ENCODE measurements at regions not wholly inside any gene's neighbourhood (a gene's known extent, or its start where the extent isn't known, plus 50 kb on each side); places are given as distances from the start of the nearest gene placed in this dataset.

- no peak for DNase-seq (ENCODE audit: low spot score in 2 of 2)
- no peak for FAIRE-seq
These were observed 143.9 kb upstream of the ITGA6 start for GRCh38 chr2:172283476-172283875.

DNA sequence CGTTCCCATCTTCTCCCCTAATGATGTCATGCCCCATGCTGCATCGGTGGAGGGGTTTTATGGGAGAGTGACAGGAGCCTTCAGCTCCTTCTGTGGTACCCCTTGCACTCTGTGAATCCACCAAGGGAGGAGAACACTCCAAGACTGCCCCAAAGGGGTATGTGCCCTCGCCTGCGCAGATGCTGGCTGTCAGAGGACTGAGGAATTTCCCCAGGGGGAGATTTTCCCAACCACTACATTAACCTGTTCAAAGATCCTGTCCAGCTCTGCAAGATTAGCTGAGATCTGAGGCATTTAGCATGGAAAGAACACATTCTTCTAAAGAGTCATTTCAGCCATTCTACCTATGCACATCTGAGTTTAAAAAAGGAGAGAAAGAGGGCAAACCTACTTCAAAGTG is 143.2 kb upstream of the ITGA6 start:
- DNase-seq (ENCODE audit: low spot score in 2 of 2) (no peak), FAIRE-seq (no peak)

GRCh38 chr2:172285010-172285621 is 142.3 kb upstream of the ITGA6 start:
- FAIRE-seq: no peak

GRCh38 chr2:172285760-172286159 is 141.6 kb upstream of the ITGA6 start:
- FAIRE-seq (no peak), DNase-seq (ENCODE audit: low spot score in 2 of 2) (no peak)

More at GRCh38 chr2:172285010-172285621, 142.3 kb upstream of the ITGA6 start:
- DNase-seq (ENCODE audit: low spot score in 2 of 2): no peak

GRCh38 chr2:172287190-172287589 is 140.2 kb upstream of the ITGA6 start:
- DNase-seq (ENCODE audit: low spot score in 2 of 2): no peak
- FAIRE-seq: no peak

GRCh38 chr2:172287605-172288315 is 139.6 kb upstream of the ITGA6 start:
- FAIRE-seq (no peak), DNase-seq (ENCODE audit: low spot score in 2 of 2) (no peak)

GRCh38 chr2:172288603-172289002 is 138.8 kb upstream of the ITGA6 start:
- DNase-seq (ENCODE audit: low spot score in 2 of 2) (no peak), FAIRE-seq (no peak)

GRCh38 chr2:172293952-172294351 is 133.4 kb upstream of the ITGA6 start:
- DNase-seq (ENCODE audit: low spot score in 2 of 2): no peak
- FAIRE-seq: no peak

DNA sequence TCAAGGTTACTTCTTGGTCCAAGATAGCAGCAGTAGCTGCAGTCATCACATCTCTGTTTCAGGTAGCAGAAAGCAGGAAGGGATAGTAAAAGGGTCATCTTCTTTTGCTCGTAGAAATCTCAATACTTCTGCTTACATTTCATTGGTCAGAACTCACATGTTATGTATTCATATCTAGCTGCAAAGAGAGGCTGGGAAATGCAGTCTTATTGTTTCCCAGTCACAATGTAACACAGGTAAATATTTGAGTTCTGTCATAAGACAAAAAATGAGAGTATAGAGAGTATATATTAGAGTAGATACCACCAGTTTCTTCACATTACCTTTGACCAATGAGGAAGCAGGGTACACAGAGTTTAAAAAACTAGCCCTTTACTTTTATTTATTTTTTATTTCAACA is 132.4 kb upstream of the ITGA6 start:
- no peak for FAIRE-seq
- no peak for DNase-seq (ENCODE audit: low spot score in 2 of 2)

- FAIRE-seq (no peak), DNase-seq (ENCODE audit: low spot score in 2 of 2) (no peak)
These were observed 131.7 kb upstream of the ITGA6 start for GRCh38 chr2:172295677-172296076.

DNA sequence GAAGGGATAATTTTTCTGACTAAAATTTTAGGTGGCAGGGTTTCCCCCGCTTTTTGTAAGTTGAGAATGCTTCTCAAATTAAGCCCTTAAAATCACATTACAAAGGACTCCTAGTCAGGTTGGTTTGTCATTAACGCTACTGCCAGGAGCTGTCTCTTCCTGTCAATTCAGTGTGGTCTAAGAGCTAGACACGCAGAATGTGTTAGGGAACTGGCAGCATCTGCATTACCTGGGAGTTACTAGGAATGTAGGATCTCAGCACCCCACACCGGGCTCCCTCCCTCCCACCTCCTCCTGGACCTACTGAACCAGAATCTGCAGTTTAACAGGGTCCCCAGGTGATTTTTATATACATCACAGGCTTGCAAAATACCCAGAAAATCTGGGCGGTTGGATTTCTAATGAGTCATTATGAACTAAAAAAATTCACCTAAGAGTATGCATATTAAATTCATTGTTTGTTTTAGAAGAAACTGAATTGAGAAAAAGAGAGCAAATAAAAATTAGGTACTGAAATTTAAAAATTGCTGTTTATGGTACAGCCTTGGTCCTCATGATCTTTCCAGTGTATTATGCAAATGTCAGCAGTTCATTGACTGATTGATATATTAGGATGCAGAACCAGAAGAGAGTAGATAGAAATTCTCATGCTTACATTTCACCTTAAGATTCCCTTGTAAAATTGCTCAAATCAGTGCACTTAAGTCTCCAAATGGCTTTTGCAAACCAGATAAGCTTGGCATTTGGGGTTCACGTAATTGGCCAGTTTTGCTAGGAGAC is 130.9 kb upstream of the ITGA6 start:
- DNase-seq (ENCODE audit: low spot score in 2 of 2) (no peak), FAIRE-seq (no peak)

- DNase-seq (ENCODE audit: low spot score in 2 of 2): no peak
- no peak for FAIRE-seq
These were observed 129.9 kb upstream of the ITGA6 start for GRCh38 chr2:172297531-172297930.

- DNase-seq (ENCODE audit: low spot score in 2 of 2): no peak
- FAIRE-seq: no peak
These were observed 129.4 kb upstream of the ITGA6 start for GRCh38 chr2:172297950-172298349.

GRCh38 chr2:172299741-172300140 is 127.6 kb upstream of the ITGA6 start:
- FAIRE-seq: no peak

DNA sequence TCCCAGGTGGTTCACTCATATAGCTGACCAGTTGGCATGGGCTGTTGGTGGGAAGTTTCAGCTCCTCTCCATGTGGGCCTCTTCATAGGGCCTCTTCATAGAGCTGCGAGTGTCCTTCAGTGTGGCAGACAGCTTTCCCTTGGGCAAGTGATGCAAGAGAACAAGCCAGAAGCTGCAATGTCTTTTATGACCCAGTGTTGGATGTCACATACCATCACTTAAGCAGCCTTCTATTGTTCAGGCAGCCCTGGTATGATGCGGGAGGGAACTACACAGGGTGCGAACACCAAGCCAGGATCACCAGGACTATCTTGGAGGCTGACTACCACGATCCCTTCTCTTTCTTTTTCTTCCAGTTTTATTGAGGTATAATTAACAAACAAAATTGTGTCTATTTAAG is 126.5 kb upstream of the ITGA6 start:
- FAIRE-seq (no peak), DNase-seq (ENCODE audit: low spot score in 2 of 2) (no peak)

More at GRCh38 chr2:172299741-172300140, 127.6 kb upstream of the ITGA6 start:
- DNase-seq (ENCODE audit: low spot score in 2 of 2): no peak

DNA sequence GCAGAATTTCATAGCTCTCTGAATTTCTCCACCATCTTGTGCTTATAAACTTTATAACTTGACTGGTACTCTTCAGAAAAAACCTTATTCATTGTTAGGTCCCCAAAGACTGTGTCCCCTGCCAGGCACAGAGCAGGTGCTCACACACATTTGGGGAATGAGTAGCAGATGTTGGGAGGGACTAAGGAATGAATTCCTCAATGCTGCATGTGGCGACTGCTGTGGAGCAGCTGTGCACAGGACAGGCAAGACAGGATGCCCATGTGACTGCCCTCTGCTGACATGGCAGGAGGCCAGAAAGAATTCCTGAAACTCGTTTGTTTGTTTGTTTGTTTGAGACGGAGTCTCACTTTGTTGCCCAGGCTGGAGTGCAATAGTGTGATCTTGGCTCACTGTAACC is 122.3 kb upstream of the ITGA6 start:
- no peak for DNase-seq (ENCODE audit: low spot score in 2 of 2)
- no peak for FAIRE-seq

- DNase-seq (ENCODE audit: low spot score in 2 of 2) (no peak), FAIRE-seq (no peak)
These were observed 119.6 kb upstream of the ITGA6 start for GRCh38 chr2:172307800-172308199.

DNA sequence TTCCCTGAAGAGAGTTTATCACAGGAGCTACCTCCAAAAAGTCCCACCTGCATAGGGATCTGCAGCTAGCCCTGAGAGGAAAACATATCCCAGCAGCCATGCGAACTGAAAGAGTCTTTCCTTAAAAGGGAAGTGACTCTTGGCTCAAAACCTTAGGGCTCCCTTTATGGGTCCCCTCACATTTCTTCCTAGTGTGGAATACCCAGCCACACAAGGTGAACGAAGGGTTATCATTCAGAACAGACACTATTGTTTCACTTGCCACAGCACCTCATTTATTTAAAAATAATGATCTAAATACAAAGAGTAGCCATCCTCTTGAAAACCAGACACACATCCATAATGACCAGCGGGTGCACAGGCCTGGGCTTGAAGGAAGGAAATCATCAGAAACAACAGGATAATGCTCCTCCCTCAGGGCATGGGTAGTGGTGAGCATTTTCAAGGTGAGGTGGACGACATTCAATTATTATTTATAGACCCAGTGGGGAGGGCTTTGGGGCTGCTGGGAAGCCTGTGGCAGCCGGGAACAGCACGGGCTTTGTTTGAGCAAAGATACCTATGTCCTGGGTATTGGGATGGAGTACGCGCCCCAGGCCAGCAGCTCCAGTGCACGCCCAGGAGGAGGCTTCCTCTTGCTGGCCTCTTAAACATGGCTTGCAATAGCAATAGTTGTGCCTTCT is 119.0 kb upstream of the ITGA6 start:
- no peak for DNase-seq (ENCODE audit: low spot score in 2 of 2)
- no peak for FAIRE-seq

DNA sequence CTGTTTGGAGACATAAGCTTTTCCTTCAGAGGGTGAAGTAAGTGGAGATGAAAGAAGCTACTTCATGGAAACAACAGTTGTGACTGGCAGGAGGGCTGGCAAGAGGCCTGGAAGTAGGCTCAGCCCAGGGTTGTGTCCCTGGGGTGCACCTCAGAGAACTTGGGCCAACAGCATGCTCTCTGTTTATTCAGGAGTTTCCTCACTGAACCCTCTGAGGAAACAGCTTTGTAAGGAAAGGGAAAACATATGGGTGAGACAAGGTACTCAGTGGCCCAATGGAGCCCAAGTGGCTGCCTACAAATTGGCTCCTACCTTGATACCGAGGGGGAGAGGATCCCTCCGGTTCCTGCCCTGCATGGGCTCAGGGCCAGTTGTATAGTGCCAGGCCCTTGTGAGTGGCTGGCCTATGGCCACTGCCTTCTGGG is 115.5 kb upstream of the ITGA6 start:
- FAIRE-seq (no peak), DNase-seq (ENCODE audit: low spot score in 2 of 2) (no peak)

DNA sequence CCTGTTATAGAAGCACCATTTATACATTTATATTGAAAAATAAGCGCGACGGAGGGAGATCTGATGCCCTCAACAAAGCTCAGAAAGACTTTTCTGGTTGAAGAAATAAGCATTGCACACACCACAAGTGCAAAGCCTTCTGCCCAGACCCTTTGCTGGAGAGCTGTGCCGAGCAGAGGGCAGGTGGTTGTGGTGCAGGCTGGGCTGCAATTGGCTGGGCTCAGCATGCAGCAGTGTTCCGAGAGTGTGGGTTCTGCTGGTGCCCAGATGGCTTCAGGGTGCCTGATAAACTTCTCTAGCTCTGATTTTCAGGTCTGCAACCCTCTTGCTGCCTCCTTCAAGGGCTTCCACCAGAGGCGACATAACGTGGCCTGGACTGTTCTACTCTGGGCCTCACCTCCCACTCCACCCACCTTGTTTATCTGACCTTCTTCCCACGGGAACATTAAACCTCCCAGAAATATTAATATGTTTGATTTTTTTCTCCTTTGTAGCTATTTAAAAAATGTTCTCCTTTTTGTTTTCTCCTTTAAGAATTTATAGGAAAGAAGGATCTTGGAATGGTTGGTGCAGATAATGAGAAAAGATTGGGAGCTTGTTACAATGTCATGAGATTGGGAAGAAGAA is 113.6 kb upstream of the ITGA6 start:
- no peak for FAIRE-seq
- DNase-seq (ENCODE audit: low spot score in 2 of 2): no peak
